ENCODE measurements at regions not wholly inside any gene's neighbourhood (a gene's known extent, or its start where the extent isn't known, plus 50 kb on each side); places are given as distances from the start of the nearest gene placed in this dataset.

- TF ChIP-seq ISL1 (CRISPR knock-in tag; IDR thresholded peaks at IDR 0.05) = no peak
- no peak for TF ChIP-seq CSRNP3 (CRISPR knock-in tag; IDR thresholded peaks at IDR 0.05)
- TF ChIP-seq CREB5 (CRISPR knock-in tag; IDR thresholded peaks at IDR 0.05; ENCODE audit: low read depth) = no peak
- no peak for TF ChIP-seq ZC3H10 (CRISPR knock-in tag; IDR thresholded peaks at IDR 0.05)
- TF ChIP-seq, protein P1, sequence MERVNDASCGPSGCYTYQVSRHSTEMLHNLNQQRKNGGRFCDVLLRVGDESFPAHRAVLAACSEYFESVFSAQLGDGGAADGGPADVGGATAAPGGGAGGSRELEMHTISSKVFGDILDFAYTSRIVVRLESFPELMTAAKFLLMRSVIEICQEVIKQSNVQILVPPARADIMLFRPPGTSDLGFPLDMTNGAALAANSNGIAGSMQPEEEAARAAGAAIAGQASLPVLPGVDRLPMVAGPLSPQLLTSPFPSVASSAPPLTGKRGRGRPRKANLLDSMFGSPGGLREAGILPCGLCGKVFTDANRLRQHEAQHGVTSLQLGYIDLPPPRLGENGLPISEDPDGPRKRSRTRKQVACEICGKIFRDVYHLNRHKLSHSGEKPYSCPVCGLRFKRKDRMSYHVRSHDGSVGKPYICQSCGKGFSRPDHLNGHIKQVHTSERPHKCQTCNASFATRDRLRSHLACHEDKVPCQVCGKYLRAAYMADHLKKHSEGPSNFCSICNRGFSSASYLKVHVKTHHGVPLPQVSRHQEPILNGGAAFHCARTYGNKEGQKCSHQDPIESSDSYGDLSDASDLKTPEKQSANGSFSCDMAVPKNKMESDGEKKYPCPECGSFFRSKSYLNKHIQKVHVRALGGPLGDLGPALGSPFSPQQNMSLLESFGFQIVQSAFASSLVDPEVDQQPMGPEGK (CRISPR knock-in tag; IDR thresholded peaks at IDR 0.05; ENCODE audit: borderline replicate concordance) = no peak
- TF ChIP-seq ZFP3 (CRISPR knock-in tag; IDR thresholded peaks at IDR 0.05) = no peak
- TF ChIP-seq ZNF8 (CRISPR knock-in tag; IDR thresholded peaks at IDR 0.05) = no peak
- TF ChIP-seq RARB (CRISPR knock-in tag; IDR thresholded peaks at IDR 0.05) = no peak
- no peak for TF ChIP-seq TCF4 (CRISPR knock-in tag; IDR thresholded peaks at IDR 0.05; ENCODE audit: borderline replicate concordance)
- no peak for TF ChIP-seq GLIS3 (CRISPR knock-in tag; IDR thresholded peaks at IDR 0.05)
- no peak for TF ChIP-seq SNAI2 (CRISPR knock-in tag; IDR thresholded peaks at IDR 0.05)
- TF ChIP-seq ARNTL (CRISPR knock-in tag; IDR thresholded peaks at IDR 0.05; ENCODE audit: borderline replicate concordance, low read depth) = no peak
- no peak for TF ChIP-seq TSHZ2 (CRISPR knock-in tag; IDR thresholded peaks at IDR 0.05)
- TF ChIP-seq, protein P2, sequence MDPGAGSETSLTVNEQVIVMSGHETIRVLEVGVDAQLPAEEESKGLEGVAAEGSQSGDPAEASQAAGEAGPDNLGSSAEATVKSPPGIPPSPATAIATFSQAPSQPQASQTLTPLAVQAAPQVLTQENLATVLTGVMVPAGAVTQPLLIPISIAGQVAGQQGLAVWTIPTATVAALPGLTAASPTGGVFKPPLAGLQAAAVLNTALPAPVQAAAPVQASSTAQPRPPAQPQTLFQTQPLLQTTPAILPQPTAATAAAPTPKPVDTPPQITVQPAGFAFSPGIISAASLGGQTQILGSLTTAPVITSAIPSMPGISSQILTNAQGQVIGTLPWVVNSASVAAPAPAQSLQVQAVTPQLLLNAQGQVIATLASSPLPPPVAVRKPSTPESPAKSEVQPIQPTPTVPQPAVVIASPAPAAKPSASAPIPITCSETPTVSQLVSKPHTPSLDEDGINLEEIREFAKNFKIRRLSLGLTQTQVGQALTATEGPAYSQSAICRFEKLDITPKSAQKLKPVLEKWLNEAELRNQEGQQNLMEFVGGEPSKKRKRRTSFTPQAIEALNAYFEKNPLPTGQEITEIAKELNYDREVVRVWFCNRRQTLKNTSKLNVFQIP (CRISPR knock-in tag; IDR thresholded peaks at IDR 0.05; ENCODE audit: borderline replicate concordance, low read depth) = no peak
- ATAC-seq = no peak
These were observed 148.2 kb downstream of the FCRL5 start for GRCh38 chr1:157404063-157404501.

DNA sequence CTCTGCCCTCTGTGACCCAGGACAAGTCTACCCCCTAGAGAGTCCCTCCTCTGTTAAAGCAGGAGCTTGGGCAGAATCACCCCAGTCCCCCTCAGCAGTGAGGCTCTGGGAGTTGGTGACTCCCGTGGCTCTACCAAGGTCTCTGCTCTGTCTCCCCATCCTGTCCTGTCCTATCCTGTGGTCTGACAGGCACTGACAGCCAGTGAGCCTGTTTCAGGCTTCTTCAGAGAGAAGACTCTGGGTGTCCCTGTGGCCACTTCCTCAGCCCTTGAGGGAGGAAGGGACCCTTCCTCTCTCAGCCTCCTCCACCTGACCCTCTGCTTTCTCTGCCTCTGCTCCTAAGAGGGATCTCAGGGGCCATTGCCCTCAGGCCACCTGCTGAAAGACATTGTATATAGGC lies 148.7 kb downstream of the FCRL5 start:
- TF ChIP-seq ZC3H10 (CRISPR knock-in tag; IDR thresholded peaks at IDR 0.05) = no peak
- no peak for TF ChIP-seq ZNF70 (CRISPR knock-in tag; IDR thresholded peaks at IDR 0.05)
- TF ChIP-seq CSDC2 (CRISPR knock-in tag; IDR thresholded peaks at IDR 0.05) = no peak
- TF ChIP-seq, protein P1 (CRISPR knock-in tag; IDR thresholded peaks at IDR 0.05; ENCODE audit: borderline replicate concordance) = no peak
- TF ChIP-seq, protein P2 (CRISPR knock-in tag; IDR thresholded peaks at IDR 0.05; ENCODE audit: borderline replicate concordance, low read depth) = no peak
- TF ChIP-seq CSRNP3 (CRISPR knock-in tag; IDR thresholded peaks at IDR 0.05) = no peak
- TF ChIP-seq ESRRG (CRISPR knock-in tag; IDR thresholded peaks at IDR 0.05) = no peak
- no peak for TF ChIP-seq TSHZ2 (CRISPR knock-in tag; IDR thresholded peaks at IDR 0.05)
- no peak for TF ChIP-seq ZFP3 (CRISPR knock-in tag; IDR thresholded peaks at IDR 0.05)
- TF ChIP-seq BACH2 (CRISPR knock-in tag; IDR thresholded peaks at IDR 0.05; ENCODE audit: borderline replicate concordance) = no peak
- no peak for TF ChIP-seq PPARA (CRISPR knock-in tag; IDR thresholded peaks at IDR 0.05; ENCODE audit: borderline replicate concordance)

More for the DNA sequence above, 148.7 kb downstream of the FCRL5 start:
- no peak for ATAC-seq

All from SK-N-SH treated with all-trans-retinoic acid at 6 μM for 48 hours (cell line).